GM18508 (cell line): ENCODE measurements at regions not wholly inside any gene's neighbourhood (a gene's known extent, or its start where the extent isn't known, plus 50 kb on each side); places are given as distances from the start of the nearest gene placed in this dataset.

Experiments
- ATAC-seq: cut with Tn5 transposase; IDR thresholded peaks from one replicate; pipeline ENCODE4 v1.9.1; 2021; ENCODE audit warnings: moderate number of reproducible peaks; ENCODE audit not compliant: insufficient read depth, unreplicated experiment

- no peak for ATAC-seq
These were observed 172.6 kb downstream of the RASSF9 start for GRCh38 chr12:85663631-85664030.

- ATAC-seq: no peak
These were observed 171.8 kb downstream of the RASSF9 start for GRCh38 chr12:85664429-85664828.

DNA sequence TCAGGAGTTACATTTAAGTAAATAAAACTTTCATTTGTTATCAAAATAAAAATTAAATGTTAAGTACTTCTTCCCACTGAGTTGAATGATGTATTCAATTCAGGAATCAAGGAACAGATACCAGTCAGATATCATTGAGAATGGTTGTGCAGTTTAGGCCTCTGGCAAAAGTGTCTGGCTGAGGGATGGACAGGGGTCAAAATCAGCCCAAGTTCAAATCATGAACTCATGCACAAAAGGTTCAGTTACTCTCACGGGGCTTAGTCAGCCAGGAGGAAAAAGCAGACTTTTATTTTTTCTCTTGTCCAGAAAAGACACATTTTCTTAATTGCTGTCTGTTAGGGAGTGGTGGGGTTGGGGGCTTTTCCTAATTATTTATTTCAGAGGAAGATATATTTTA, 166.3 kb downstream of the RASSF9 start:
- ATAC-seq: no peak

- ATAC-seq: no peak
These were observed 163.8 kb downstream of the RASSF9 start for GRCh38 chr12:85672436-85672835.

DNA sequence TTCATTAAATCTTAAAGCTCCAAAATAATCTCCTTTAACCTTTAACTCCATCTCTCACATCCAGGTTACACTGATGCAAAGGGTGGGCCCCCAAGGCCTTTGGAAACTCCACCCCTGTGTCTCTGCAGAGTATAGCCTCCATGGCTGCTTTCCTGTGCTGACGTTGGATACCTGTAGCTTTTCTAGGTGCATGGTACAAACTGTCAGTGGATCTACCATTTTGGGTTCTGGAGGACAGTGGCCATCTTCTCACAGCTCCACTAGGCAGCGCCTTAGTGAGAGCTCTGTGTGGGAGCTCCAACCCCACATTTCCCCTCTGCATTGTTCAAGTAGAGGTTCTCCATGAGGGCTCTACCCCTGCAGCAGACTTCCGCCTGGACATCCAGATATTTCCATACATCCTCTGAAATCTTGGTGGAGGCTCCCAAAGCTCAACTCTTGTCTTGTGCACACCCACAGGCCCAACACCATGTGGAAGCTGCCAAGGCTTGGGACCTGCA, 162.2 kb downstream of the RASSF9 start:
- no peak for ATAC-seq

- no peak for ATAC-seq
These were observed 159.1 kb downstream of the RASSF9 start for GRCh38 chr12:85676816-85677749.

DNA sequence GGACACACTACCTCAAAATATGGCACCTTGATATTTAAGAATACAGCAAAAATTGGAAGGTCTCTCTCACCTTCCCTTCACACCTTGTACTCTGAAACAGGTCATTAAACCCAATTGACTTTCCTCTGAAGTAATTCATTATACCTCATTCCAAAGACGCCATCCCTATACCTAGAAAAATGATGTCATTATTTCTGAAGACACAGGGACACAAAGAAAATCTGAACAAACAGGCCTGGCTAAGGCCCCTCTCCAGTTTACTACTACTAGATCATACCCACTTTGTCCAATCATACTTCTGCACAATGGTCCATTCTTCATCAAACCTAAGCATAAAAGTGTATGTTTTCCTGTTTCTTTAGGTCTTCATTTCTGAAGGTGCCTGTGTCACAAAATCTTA, 156.9 kb downstream of the RASSF9 start:
- ATAC-seq: no peak

GRCh38 chr12:85680881-85681280, 155.3 kb downstream of the RASSF9 start:
- no peak for ATAC-seq

- no peak for ATAC-seq
These were observed 154.9 kb downstream of the RASSF9 start for GRCh38 chr12:85681333-85681732.

- no peak for ATAC-seq
These were observed 153.2 kb downstream of the RASSF9 start for GRCh38 chr12:85683051-85683450.

DNA sequence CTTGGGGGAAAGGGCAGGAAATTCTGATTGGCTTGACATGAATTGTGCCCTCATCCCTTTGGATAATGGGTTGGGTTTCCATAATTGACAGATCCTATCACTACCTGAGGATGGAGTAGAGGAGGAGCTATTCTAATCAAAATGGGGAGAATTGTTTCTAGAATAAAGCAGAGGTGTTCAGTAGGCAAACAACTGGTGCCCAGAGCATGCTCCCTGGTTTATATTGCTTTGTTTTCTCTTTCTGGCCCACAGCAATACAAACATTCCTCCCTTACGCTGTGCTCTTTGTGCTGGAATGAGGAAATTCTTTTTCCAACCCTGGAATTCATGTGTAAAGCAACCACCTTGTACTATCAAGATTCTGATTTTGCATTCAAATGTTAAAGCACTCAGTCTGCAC, 147.4 kb downstream of the RASSF9 start:
- no peak for ATAC-seq

DNA sequence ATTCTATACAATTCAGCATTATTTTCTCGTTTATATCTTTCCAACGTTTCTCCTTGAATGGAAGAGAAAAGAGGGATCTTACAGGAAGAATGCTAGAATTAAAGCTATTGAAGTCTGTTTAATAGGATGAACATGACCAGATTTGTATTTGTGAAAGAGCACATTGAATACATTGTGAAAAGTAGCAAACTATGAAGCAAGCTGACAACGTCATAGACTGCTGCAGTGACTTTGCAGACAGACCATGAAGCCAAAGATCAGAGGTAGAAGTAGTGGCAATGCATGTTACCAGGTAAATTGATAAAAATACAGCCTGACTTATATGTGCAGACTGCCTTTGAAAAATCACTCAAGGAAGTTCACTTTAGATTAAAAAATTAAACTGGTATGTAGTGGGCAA, 146.1 kb downstream of the RASSF9 start:
- ATAC-seq: no peak

GRCh38 chr12:85693093-85693665, 143.0 kb downstream of the RASSF9 start:
- ATAC-seq: no peak

GRCh38 chr12:85695097-85695715, 141.0 kb downstream of the RASSF9 start:
- no peak for ATAC-seq

DNA sequence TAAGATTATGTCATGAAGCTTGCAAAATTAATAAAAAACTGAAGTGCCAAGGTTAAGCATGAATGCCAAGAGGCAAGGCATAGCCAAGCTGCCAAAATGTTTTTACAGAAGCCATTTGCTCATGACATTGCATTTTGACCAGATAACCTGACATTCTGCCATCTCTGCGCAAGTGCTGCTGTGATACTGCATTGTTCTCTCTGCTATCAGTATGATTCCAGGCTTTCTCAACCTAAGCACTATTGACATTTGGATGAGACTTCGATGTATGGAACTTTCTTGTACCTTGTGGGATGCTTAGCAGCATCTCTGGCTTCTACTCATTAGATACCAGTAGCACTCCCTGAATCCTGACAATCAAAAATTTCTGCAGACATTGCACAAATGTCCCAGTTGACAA, 139.2 kb downstream of the RASSF9 start:
- ATAC-seq: no peak

DNA sequence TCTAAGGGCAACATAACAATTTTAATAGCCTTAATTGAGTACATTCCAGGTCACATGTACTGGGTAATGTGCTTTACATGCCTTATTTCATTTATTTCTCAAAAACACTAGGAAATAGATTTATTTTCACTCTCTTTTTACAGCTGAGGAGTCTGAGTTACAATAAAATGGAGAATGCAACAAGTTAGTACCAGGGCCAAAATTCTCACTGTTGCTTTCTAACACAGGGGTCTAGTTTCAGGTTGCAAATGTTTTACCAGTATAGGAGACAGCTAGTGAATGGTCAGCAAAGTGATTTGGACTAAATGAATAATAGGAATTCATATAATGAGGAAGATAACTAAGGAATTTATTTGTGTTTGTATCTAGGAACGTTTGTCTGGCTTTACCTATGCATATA, 137.3 kb downstream of the RASSF9 start:
- ATAC-seq: no peak

DNA sequence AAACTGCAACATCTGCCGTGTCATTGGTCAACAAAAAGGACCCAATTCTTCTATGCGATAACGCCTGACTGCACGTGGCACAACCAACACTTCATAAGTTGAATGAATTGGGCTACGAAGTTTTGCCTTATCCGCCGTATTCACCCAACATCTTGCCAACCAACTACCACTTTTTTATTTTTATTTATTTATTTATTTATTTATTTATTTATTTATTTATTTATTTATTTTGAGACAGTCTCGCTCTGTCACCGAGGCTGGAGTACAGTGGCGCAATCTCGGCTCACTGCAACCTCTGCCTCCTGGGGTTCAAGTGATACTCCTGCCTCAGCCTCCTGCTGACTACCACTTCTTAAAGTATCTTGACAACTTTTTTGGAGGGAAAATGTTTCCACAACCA, 127.4 kb downstream of the RASSF9 start:
- ATAC-seq: no peak

DNA sequence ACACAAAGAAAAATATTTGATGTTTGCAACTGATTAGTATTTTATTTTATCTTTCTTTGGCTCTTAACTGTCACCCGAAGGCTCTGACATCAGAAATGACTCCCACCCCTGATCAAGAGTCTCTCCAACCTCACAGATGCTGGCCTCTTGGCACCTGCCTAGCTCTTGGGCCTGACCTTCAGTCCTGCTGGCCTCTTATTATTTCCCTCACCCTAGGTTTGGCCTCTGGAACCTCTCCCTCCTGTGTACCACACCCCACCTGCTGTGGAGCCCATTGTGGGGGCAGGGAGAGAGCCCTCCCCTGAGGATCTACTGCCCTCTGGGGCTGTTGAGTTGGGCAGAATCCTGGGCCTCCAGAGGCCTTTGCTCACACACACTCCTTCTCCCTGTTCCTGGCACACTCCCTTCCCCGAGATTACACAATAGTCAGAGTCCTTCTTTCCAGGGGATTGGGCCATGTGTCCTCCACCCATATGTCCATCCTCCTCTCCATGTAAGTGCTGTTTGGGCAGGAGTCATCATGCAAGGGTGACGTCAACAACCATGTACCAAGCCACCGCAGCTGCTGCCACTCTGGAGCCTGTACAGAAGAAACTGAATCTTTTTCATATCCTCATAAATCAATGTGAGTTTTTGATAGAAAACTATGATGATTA, 124.3 kb downstream of the RASSF9 start:
- ATAC-seq: no peak

GRCh38 chr12:85713373-85713772, 122.8 kb downstream of the RASSF9 start:
- ATAC-seq: no peak

DNA sequence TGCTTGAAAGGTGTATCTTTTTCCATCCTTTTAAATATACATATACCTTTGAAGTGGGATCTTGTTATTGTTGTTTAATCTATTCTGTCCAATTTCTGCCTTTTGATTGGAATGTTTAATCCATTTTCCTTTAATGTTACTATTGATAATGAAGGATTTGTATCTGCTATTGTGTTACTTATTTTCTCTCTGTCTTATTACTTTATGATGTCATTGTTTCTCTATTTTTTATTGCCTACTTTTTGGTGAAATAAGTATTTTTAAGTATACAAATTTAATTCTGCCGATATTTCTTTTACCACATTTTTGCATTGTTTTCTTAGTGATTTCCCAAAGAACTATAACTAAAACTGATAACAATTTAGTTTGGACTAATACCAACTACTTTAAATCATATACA, 121.8 kb downstream of the RASSF9 start:
- ATAC-seq: no peak
